RWPE1 (cell line): ENCODE measurements at regions not wholly inside any gene's neighbourhood (a gene's known extent, or its start where the extent isn't known, plus 50 kb on each side); places are given as distances from the start of the nearest gene placed in this dataset.

ENCODE experiments used
- CTCF ChIA-PET: fragments of 350-600 bp; sonication (Branson Sonifier 250); formaldehyde crosslinking; extraction: SDS; loops from one replicate; lab custom pipeline; 2021; lab: Yijun Ruan, JAX
- POLR2A ChIA-PET: fragments of 400-600 bp; formaldehyde crosslinking; extraction: SDS; loops from one replicate; lab custom pipeline; 2020; ENCODE audit warnings: antibody characterized with exemption; ENCODE audit not compliant: low non-redundant PET; lab: Yijun Ruan, JAX
- DNase-seq: peaks from one replicate; pipeline ENCODE4 v3.0.0; 2012; ENCODE audit warnings: low spot score
- H3K27ac ChIP-seq: fragments of 450-650 bp; 2 replicates; pipeline ENCODE4 v1.5.1; 2017
- TF ChIP-seq, protein P1 (sequence below): fragments of 450-650 bp; conservative IDR thresholded peaks from 2 replicates; pipeline ENCODE4 v1.5.1; 2017; ENCODE audit warnings: low read depth, mild to moderate bottlenecking

DNA sequence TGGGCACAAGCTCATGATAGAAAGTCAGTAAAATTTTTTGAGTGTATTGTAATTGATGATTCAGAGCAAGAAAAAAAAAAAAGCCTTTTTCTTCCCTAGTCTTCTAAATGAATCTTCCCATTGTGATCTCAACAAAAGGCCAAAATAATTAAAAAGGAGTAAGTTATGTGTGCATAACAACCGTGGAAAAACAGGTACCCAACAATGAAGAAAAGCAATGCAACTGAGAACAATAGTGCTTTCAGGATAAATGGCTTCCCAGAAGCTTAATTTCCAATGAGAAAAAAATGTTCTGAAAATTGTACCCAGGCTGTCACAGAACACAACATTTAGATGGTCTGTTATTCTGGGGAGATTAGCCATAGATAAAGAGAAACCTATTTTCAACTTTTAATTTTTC, 399.0 kb upstream of the AGA start:
- POLR2A ChIA-PET = no interaction called here
- TF ChIP-seq, protein P1, sequence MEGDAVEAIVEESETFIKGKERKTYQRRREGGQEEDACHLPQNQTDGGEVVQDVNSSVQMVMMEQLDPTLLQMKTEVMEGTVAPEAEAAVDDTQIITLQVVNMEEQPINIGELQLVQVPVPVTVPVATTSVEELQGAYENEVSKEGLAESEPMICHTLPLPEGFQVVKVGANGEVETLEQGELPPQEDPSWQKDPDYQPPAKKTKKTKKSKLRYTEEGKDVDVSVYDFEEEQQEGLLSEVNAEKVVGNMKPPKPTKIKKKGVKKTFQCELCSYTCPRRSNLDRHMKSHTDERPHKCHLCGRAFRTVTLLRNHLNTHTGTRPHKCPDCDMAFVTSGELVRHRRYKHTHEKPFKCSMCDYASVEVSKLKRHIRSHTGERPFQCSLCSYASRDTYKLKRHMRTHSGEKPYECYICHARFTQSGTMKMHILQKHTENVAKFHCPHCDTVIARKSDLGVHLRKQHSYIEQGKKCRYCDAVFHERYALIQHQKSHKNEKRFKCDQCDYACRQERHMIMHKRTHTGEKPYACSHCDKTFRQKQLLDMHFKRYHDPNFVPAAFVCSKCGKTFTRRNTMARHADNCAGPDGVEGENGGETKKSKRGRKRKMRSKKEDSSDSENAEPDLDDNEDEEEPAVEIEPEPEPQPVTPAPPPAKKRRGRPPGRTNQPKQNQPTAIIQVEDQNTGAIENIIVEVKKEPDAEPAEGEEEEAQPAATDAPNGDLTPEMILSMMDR = no peak
- CTCF ChIA-PET = no interaction called here
- DNase-seq = no peak
- H3K27ac ChIP-seq = no peak overlapping the region

DNA sequence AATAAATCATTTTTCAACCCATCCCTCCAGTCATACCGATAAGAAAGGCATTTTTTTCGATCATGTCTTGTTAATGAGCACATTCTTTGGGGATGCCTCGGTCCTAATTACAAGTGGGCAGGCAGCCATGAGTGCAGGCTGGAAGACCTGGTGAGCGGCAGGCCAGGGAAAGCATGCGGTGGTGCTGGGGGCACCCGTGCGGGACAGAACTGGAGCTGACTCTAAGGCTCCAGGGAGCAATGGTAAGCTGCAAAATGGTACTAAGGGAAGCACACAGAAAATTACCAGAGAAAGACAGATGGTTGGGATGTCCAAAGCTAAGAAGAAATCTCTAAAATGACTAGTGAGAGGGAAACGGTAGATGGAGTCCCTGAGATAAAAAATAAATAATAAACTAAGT, 411.0 kb upstream of the AGA start:
- no peak overlapping the region for H3K27ac ChIP-seq
- TF ChIP-seq, protein P1 = no peak
- POLR2A ChIA-PET = no interaction called here
- no peak for DNase-seq
- CTCF ChIA-PET = no interaction called here

DNA sequence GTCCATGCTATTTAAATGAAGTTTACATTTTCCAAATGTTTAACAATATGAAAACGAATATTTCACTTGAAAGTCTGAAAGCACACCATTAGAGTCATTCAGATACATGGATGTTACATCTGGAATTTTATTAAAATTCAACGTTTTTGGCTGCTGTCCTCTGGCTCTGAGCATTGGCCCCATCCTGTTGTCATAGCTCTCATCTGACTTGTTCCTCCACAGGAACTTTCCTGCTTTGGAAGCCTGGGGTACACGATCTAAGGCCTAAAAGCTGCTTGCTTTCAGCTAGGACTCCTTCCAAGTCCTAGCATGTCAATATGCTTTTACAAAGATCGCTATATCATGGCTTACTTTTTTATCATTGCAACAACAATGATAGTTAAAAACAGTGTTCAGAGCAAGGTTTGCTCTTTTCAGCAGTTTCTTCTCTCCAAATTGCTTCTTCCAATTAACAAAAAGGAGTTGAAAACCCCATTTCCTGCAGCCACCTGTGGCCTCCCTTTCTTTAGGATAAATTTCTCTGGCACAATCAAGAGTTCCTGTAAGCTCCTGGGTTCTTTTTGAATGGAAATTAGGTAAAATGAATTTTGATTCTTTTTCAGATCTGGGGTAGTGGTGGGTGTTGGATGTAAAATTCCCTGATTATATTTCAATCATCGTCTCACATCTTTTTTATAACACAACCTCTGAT, 413.4 kb upstream of the AGA start:
- POLR2A ChIA-PET = no interaction called here
- no peak for DNase-seq
- CTCF ChIA-PET = no interaction called here
- TF ChIP-seq, protein P1 = no peak
- H3K27ac ChIP-seq = no peak overlapping the region

DNA sequence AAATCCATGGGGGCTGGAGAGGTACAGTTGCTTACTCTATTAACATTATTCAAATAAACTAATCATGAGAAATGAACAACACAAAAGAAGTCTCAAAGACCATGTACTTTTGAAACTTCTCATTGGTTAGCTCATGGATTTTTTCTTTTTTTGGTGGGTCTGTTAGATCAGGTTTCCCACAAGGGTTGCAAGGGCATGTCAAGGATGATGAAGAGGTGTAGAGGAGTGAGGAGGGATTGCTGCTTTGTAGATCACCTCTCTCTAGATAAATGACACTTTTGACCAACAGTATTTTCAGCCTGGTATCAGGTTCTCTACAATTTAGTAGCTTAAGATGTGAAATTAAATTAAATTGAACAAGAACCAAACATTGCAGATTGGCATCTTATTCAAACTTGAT, 417.9 kb upstream of the AGA start:
- H3K27ac ChIP-seq = no peak overlapping the region

DNA sequence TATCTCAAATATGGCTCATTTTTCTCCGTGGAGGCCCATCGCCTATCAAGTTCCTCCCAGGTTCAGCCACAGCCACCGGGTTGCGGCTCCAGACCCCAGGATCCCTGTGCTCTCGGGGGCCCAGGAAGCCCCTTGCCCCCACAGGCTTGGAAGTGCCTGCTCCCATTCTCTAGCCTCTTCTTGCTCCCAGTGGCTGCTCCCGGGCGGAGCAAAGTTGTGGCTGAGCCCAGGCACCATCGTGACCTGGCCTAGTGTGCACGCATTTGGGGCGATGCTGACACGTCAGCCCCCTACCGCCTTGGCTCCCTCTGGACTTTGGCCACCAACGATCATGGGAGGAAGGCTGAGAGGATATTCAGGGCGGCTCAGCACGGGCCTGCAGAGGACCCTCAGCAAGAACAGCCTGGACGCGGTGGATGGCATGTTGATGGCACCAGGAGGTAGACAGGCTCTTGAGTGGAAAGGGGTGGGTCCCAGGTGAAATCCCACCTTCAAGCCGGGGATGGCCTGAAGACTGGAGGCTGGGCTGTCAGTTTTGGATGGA, 419.4 kb upstream of the AGA start:
- DNase-seq = no peak
- no peak overlapping the region for H3K27ac ChIP-seq
- ChIA-PET CTCF (no interaction called here), POLR2A (no interaction called here)
- TF ChIP-seq, protein P1 = no peak

More for the DNA sequence above, 417.9 kb upstream of the AGA start:
- DNase-seq = no peak
- CTCF ChIA-PET = no interaction called here
- TF ChIP-seq, protein P1 = no peak
- POLR2A ChIA-PET = no interaction called here

DNA sequence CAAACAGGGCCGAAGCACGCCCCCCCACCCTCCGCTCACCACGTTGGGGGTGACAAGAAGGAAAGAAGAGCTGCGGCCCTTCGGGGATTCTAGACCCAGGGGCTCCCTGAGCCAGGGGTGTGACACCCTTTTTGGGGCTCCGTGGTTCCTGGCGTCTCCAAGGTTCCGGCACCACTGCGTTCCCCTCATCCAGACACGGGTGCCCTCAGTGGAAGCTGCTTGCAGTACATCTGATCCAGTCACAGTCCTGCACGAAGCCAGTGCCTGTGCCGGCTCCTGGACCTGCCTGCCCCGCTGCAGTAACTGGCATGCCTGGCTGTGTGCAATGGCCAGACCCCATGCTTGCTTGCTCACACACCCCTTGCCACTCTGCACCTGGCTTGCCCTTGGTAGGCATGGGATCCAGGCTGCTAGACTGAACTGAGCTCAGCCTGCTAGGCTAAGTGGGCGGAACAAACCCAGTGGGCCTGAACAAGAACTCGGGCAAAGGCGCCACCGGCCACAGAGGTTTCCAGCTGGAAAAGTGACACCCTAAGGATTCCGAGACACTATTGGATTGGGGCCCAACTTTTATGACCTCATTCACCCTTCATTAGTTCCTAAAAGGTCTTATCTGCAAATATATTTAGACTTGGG, 420.4 kb upstream of the AGA start:
- POLR2A ChIA-PET = interaction anchor here (0.6 kb wide), 1 partner anchor 421 kb away, joined by 4 read pairs; no protein-coding TSS in a partner anchor
- TF ChIP-seq, protein P1 = no peak
- no peak for DNase-seq
- CTCF ChIA-PET = no interaction called here
- no peak overlapping the region for H3K27ac ChIP-seq
